ENCODE measurements at regions not wholly inside any gene's neighbourhood (a gene's known extent, or its start where the extent isn't known, plus 50 kb on each side); places are given as distances from the start of the nearest gene placed in this dataset.

GRCh38 chr3:194804796-194805195 is 119.1 kb downstream of the FAM43A start:
- DNase-seq (ENCODE audit: low read depth, low spot score) = no peak

DNA sequence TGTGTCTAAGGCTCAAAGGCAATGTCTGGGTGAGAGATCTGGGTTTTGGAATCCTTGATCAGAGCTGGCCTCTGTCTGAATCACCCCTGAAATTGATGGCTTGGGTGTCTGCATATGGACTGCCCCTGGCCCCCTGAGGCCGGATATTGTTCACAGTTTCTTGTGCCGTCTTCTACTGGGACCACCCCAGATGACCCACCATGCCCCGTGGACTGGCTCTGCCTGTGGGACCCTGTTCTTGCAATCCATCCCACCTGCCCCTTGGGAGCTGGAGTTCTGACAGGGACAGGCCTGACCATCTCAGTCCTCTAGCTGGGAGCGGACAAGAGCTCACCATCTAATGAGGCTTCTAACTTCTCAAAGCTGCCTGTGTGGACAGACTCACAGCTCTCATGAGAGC is 119.9 kb downstream of the FAM43A start:
- DNase-seq (ENCODE audit: low read depth, low spot score) = no peak

DNA sequence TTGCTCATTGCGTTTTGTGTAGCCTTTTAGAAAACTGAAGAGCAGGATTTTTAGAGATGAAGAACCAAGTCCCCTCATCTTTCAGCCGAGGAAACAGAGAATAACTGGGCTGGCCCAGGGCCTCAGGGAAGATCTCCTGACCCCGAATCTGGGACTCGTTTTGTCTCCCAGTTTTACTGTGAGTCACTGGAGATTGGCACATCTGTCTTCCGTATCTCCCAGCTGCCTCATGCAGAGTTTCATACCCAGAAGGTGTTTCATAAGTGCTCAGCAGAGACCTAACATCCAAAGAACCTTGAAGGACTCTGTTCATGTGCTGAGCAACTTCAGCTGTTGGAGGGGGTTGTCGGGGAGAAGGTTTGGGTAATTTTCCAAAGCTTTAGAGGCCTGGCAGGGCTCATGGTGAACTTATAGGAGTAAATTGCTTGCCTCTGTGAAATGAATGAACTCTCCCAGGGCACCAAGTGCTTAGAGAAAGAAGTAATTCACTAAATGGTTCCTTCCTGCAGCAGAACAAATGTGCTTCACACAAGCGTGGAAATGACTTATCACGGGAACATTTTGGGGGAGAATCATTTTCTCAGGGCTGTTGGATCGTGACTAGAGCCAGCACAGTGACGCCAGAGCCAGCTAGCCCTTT is 121.4 kb downstream of the FAM43A start:
- DNase-seq (ENCODE audit: low read depth, low spot score) = no peak

DNA sequence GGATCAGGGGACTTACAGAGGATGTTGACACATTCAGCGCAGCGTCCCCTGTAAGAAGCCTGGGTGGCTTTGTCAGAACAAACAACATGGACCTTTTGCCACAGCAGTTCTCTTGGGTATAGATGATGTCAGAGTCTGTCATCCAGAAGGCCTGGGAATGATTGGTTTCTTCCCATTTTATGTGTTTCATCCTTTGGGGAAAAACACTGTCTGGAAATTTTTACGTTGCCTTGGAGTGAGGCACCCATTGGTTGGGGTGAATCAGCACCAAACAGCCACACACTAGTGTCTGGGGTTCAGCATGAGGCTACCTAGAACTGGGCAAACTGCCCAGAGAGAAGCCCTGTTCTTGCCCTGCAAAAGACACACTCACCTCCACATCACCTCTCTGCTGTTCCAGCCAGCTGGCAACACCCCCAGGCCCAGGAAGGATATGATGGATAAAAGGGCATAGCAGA is 123.0 kb downstream of the FAM43A start:
- peak; percentile 36 for DNase-seq (ENCODE audit: low read depth, low spot score)

DNA sequence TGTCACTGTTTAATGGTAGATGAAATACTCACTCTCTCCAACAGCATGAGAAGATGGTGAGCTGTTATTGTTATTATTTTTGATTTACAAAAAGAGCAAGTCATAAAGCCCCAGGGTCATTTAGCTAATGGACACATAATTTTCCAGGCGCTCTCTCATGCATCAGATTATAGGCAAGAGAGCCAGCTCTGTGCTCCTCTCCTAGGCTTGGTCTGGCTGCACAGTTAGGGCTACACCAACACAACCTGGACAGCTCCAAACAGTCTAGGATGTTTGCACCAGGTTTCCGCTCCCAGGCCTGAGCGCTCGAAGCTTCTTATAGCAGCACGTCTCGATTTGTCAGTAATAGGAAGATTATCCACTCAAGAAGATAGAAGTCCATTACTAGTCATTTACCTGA is 123.7 kb downstream of the FAM43A start:
- DNase-seq (ENCODE audit: low read depth, low spot score) = no peak

DNA sequence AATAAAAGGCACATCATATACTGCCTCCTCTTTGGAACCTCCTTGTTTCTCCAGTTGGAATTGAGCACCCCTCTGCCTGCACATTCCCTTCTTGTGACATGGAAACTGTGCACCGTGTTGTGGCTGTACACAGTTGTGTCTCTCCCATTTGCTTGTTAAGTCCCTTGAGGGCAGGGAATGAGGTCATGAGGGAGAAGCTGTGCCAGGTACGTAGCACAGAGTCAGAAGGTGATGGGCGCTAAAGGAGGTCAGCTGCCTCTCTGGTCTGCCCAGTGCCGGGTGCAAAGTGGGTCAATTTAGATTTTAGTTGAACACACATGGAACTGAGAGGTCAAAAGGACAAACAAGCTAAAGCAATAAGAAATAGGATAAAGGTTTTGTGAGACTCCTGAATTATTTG is 124.4 kb downstream of the FAM43A start:
- DNase-seq (ENCODE audit: low read depth, low spot score) = no peak

DNA sequence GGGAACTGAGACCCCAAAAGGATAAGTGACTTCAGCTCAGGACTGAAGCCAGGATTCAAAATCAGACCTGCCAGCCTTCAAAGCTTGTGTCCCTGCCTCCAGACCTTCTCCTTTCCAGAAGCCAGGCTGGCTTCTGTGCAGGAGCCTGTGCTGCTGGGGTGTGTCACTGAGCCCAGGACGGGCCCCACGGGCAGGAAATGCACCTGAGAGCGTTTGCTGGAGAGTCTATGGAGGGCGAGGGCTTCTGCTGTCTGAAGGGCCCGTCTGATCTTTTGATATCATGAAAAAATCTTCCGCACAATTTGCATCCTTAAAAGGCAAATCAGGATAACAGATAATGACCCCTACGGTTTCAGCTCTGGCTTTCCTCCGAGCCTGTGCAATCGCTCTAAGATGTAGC is 125.4 kb downstream of the FAM43A start:
- no peak for DNase-seq (ENCODE audit: low read depth, low spot score)

DNA sequence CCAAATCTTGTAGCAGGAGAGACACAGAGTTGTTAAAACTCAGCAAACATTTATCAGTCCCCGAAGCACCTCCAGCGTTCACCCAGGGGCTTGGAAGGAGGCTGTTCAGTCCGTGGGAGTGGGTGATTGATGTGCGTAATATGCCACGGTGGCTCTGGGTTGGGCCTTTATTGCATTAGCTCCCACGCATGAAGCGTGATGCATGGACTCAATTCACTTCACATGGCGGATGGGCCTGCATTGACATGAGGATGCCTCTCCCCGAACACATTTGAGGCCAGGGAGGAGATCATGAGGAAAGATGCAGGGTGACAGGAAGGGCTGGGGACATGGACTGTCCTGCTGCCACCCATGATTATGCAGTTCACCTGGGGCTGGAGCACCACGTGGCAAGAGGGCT is 126.5 kb downstream of the FAM43A start:
- DNase-seq (ENCODE audit: low read depth, low spot score) = no peak

DNA sequence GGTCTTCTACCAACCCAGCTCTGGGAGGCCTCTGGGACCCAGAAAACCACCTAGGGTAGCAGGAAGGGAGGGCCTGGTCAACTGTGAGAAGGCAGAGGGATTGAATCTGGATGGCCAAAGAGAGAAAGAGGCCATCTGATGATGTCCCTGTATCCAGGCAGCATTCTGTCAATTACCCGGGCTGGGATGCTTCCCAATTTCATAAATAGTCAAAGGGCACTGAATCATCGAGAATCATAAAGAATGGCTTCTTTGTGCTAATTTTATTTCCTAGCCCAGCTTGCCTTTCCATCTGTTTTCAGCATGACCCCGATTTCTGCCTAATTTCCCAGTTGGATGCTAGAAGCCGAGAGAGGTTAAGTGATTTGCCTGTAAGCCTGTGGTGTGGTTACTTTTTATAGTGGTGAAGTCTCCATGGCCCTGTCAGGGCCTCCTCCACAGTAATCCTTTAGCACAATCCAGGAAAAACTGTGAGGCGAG is 129.2 kb downstream of the FAM43A start:
- no peak for DNase-seq (ENCODE audit: low read depth, low spot score)

DNA sequence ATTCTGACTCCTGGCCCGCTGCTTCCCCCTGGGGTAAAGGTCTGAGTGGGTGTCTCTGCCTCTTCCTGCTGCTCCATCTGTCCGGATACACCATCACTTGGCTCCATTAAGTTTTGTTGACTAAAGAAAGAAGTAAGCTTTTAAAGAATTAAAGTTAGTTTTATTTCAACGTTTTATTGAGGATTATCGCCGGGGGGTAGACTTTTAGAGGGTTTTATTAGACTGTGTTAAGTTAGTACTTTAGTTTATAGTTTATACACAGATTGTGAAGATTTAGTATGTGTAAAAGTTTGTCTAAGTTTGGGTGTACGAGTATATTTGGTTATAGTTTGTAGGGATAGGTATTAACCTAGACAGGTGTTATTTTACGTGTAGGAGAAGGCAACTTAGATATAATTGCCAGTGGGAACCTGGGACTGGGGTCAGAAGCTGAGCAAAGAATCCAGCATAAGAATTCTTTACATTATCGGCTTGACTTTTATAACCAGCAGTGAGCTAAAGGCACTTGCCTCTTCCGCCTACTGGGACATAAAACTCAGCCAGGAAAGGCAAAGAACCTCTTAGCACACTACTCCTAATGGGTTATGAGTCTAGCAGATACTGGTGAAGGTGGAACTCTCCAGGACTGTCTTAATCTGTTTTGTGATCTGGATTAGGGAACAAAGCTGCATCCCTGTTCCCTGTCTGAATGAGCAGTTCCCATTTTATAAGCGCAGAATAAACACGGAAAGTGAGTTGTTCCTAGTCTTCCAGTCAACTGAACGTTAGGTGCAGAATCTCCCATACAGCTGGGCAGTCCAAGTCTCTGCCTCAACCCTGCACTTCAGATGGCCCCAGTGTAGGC is 131.3 kb downstream of the FAM43A start:
- DNase-seq (ENCODE audit: low read depth, low spot score) = no peak

- DNase-seq (ENCODE audit: low read depth, low spot score) = no peak
Measured at GRCh38 chr3:194817592-194817930, 131.9 kb downstream of the FAM43A start.

GRCh38 chr3:194817936-194818335 is 132.3 kb downstream of the FAM43A start:
- DNase-seq (ENCODE audit: low read depth, low spot score) = no peak

DNA sequence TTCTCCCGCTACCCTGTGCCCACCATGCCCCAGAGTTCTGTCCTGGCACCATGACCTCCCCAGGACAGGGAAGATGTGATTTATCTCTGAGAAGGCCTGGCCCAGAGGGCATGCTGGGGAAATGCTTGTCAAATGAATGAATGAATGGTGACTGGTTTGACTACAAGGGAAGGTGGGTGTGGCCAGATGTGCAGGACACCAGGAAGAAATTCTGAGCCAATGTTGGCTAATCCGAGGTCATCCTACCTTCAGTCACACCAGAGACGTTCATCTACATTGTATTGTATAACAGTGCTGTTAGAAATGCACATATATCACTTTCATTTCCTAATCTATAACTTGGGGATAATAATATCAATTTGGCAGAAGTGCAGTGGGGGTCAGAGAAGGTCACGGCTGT is 138.4 kb downstream of the FAM43A start:
- no peak for DNase-seq (ENCODE audit: low read depth, low spot score)

DNA sequence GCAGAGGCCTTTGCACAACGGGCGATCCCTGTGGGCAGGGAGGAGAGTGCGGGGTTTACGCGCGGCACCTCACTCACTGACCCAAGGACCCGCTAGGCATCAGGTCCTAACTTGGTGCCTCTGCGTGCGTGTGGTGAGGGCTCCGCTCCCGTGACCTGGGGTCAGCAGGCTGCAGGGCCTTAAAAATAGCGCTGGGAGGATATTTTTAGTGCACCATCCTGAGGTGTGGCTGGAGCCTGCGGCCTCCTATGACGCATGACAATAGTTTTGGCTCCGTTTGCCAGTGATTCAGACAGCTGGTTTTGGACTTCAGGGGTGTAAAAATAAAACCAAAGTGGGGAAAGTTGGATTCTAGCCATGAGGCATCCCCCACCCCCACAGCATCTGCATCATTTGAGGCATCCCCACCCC is 139.0 kb downstream of the FAM43A start:
- peak; percentile 44 for DNase-seq (ENCODE audit: low read depth, low spot score)

GRCh38 chr3:194826594-194826993 is 140.9 kb downstream of the FAM43A start:
- no peak for DNase-seq (ENCODE audit: low read depth, low spot score)

DNA sequence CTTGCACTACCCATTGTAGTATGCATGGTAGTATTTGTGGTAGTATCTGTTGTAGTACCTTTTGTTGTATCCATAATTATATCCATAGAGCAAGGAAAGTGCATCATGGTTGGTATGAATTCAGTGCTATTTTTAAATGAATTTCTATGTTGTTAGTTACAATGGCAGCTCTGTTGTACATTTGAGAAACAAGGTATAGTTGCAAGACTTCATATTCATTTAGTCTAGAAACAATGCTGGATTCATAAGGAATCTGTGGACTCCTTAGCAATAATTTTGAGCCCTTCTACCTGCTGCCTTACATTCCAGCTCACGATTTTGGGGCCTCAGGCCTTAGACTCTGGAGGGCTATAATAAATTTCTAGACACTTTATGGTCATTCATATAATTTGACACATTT is 141.8 kb downstream of the FAM43A start:
- DNase-seq (ENCODE audit: low read depth, low spot score) = no peak

DNA sequence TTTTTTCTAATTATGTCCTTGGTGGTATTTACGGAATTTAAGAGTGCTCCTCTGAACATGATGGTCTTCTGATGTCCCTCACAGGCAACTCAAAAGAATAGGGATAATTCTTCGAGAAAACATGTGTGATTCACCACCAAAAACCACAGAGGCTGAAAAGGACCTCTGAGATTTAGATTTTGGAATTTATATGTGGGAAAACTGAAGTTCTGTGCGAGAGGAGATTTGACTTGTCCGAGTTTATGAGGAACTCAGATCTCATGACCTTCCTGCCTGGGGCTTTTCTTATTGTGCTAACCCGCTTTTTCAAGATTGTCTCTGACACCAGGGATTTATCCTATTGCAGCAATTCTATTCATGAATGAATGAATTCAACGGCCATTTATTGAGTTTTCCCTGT is 142.4 kb downstream of the FAM43A start:
- peak; percentile 14 for DNase-seq (ENCODE audit: low read depth, low spot score)

DNA sequence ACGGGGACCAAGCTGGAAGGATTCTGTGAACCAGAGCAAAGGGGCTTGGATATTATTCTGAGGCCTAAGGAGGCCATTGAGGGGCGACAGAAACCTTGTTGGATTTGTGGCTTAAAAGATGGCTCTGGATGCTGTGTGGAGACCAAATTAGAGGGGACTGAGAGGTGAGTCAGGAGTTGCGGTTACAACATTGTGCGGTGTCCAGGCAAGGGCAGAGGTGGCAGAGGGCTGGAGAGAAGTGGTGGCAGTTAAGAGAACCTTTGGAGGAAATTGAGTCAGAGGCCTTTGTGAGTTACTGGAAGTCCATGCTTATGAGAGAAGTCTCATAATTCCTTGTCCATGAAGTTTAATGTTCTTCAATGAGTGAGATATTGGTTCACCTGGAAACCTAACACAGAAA is 143.2 kb downstream of the FAM43A start:
- no peak for DNase-seq (ENCODE audit: low read depth, low spot score)

DNA sequence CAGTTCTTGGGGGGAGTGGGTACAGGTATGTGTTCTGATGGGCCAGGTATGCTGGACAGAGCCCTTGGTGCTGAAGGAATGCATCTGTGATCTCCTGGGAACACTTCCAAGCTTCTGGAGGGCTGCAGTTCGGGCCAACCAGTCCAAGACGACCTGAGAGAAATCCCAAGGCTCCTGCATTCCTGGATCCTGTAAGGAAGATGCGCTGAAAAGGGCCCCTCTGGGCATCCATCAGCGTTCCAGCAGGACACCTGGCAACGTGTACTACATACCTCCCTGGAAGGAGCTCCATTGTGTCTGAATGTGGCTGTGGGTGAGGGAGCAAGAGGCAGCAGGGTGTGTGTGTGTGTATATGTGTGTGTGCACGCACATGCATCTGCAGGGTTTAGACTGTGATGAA is 144.7 kb downstream of the FAM43A start:
- no peak for DNase-seq (ENCODE audit: low read depth, low spot score)

DNA sequence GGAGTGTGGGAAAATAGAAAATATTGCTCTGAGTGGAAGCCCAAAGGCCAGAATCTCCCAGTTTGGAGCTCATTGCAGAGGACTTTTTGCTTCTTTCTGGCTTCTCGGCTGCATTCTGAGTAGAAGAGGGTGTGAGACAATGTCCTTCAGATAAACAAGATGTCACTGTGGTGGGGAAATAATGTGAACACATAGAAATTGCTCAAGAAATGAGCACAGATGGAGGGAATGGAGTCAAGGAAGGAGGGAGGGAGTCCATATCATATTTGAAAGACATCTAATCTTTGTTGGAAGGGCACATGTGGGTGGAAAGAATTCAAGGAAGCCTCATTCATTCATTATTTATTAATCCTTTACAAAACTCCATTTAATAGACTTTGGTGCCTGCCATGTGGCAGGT is 145.3 kb downstream of the FAM43A start:
- DNase-seq (ENCODE audit: low read depth, low spot score) = no peak

DNA sequence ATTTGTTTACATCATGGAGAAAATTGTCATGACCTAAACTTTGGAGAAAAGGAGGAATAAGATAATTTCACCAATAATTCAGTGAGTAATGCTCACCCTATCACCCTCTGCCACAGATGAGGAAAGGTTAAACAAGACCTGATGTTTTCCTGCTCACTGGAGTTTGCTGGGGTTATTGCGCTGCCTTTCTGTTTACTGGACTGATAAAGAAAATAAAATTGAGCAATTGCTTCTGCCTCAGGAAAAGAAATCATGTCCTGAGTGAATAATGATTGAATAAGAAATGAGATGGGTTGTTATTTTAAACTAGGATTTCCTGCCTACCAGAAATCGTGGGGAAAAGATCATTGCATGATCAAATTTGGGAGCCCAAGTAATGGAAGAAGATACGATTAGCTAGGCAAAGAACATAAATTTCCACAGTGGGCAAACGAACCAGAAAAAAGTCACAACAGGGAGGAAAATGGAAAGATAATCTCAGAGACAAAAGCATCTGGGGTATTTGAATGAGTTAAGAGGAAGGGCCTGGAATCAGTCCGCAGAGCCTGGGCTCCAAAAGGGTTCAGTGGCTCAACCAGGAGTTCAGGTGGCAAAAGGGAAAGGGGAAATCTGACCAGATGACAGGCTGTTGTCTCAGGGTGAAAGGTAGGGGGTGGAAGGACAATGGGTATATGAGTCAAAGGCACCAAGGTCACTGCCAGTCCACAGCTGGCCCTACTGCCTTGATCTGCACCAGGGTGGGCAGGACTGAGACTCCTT is 146.8 kb downstream of the FAM43A start:
- DNase-seq (ENCODE audit: low read depth, low spot score) = no peak

- DNase-seq (ENCODE audit: low read depth, low spot score) = no peak
Measured at GRCh38 chr3:194833114-194833910, 147.6 kb downstream of the FAM43A start.

Measured in astrocyte of the hippocampus (primary cell).